Hematopoietic multipotent progenitor cell treated with erythropoietin and hydrocortisone succinate and interleukin-3 and kit ligand, for 15 days (in vitro differentiated cells): ENCODE measurements at regions not wholly inside any gene's neighbourhood (a gene's known extent, or its start where the extent isn't known, plus 50 kb on each side); places are given as distances from the start of the nearest gene placed in this dataset.
"Not testable (repeated sequence)": the region's sequence is repeated elsewhere in the genome, so short reads cannot be mapped to it uniquely, and the experiment has no call there.

Source experiments
- DNase-seq: peaks from one replicate; pipeline ENCODE4 v3.0.0-alpha.2; 2015; ENCODE audit warnings: low spot score

- DNase-seq = no peak
Measured at GRCh38 chr1:208465786-208466590, 221.8 kb upstream of the PLXNA2 start.

- DNase-seq = no peak
Measured at GRCh38 chr1:208467151-208467780, 223.1 kb upstream of the PLXNA2 start.

GRCh38 chr1:208475449-208475848, 231.3 kb upstream of the PLXNA2 start:
- no peak for DNase-seq

GRCh38 chr1:208475951-208476845, 232.0 kb upstream of the PLXNA2 start:
- DNase-seq = no peak

- no peak for DNase-seq
Measured at GRCh38 chr1:208476846-208477170, 232.6 kb upstream of the PLXNA2 start.

- no peak for DNase-seq
Measured at GRCh38 chr1:208479435-208479834, 235.3 kb upstream of the PLXNA2 start.

- DNase-seq = no peak
Measured at GRCh38 chr1:208485512-208485911, 241.3 kb upstream of the PLXNA2 start.

- DNase-seq = no peak
Measured at GRCh38 chr1:208486677-208487076, 242.5 kb upstream of the PLXNA2 start.

GRCh38 chr1:208488432-208488831, 244.2 kb upstream of the PLXNA2 start:
- DNase-seq = not testable (repeated sequence)

- DNase-seq = no peak
Measured at GRCh38 chr1:208496467-208497371, 252.5 kb upstream of the PLXNA2 start.

GRCh38 chr1:208497866-208498541, 253.8 kb upstream of the PLXNA2 start:
- no peak for DNase-seq

- DNase-seq = no peak
Measured at GRCh38 chr1:208499026-208499425, 254.8 kb upstream of the PLXNA2 start.

GRCh38 chr1:208499601-208500000, 255.4 kb upstream of the PLXNA2 start:
- no peak for DNase-seq

- no peak for DNase-seq
Measured at GRCh38 chr1:208500375-208500774, 256.2 kb upstream of the PLXNA2 start.

- no peak for DNase-seq
Measured at GRCh38 chr1:208501542-208501941, 257.4 kb upstream of the PLXNA2 start.

- no peak for DNase-seq
Measured at GRCh38 chr1:208503787-208504186, 259.6 kb upstream of the PLXNA2 start.

- DNase-seq = no peak
Measured at GRCh38 chr1:208506812-208507211, 262.6 kb upstream of the PLXNA2 start.

GRCh38 chr1:208509072-208509471, 264.9 kb upstream of the PLXNA2 start:
- DNase-seq = no peak

GRCh38 chr1:208510192-208510952, 266.2 kb upstream of the PLXNA2 start:
- DNase-seq = no peak

- no peak for DNase-seq
Measured at GRCh38 chr1:208511242-208511860, 267.2 kb upstream of the PLXNA2 start.
